ENCODE measurements at regions not wholly inside any gene's neighbourhood (a gene's known extent, or its start where the extent isn't known, plus 50 kb on each side); places are given as distances from the start of the nearest gene placed in this dataset.

DNA sequence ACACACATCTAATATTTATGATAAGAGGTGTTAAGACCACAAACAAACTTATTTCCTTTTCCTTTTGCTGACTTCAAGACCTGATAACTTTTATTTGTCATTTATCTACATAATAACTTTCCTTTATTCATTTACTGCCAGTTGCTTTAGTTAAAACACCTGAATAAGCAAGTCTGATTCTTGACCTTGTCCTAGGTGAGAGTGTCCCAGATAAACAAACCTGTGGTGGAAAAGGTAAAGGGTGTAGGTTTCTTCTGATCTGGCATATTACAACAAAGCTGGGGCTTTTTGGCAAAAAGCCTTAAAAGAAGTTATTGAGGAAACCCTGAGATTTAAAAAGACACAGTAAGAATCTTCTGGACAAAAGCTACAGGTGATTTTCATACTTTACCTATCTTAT lies 191.5 kb downstream of the ZBBX start:
- no peak for TF ChIP-seq POLR2A (IDR thresholded peaks at IDR 0.05; ENCODE audit: low read depth, low read length)
- no peak for TF ChIP-seq TAF1 (IDR thresholded peaks at IDR 0.05; ENCODE audit: borderline replicate concordance, low read depth, low read length)

All from GM12892 (cell line).